ENCODE measurements at regions not wholly inside any gene's neighbourhood (a gene's known extent, or its start where the extent isn't known, plus 50 kb on each side); places are given as distances from the start of the nearest gene placed in this dataset.

GRCh38 chr2:104786204-104786603, 67.7 kb upstream of the POU3F3 start:
- Mint-ChIP-seq H3K27ac (no peak overlapping the region), H3K27me3 (peaks cover 1% of the 10 kb centered on the region), H3K4me1 (no peaks in the 10 kb centered on the region), H3K36me3 (no peaks in the 10 kb centered on the region), H3K9me3 (peaks cover 4% of the 10 kb centered on the region), H3K4me3 (no peak overlapping the region)

- Mint-ChIP-seq H3K27me3 (peaks cover 1% of the 10 kb centered on the region), H3K27ac (no peak overlapping the region), H3K4me3 (no peak overlapping the region), H3K9me3 (peaks cover 4% of the 10 kb centered on the region), H3K4me1 (no peaks in the 10 kb centered on the region), H3K36me3 (no peaks in the 10 kb centered on the region)
Observed at GRCh38 chr2:104786821-104787220, 67.1 kb upstream of the POU3F3 start.

GRCh38 chr2:104787298-104788065, 66.4 kb upstream of the POU3F3 start:
- Mint-ChIP-seq H3K36me3 (no peaks in the 10 kb centered on the region), H3K9me3 (peaks cover 4% of the 10 kb centered on the region), H3K4me3 (no peak overlapping the region), H3K4me1 (no peaks in the 10 kb centered on the region), H3K27ac (no peak overlapping the region), H3K27me3 (peaks cover 1% of the 10 kb centered on the region)

- Mint-ChIP-seq H3K9me3 (peaks cover 4% of the 10 kb centered on the region), H3K4me3 (no peak overlapping the region), H3K36me3 (no peaks in the 10 kb centered on the region), H3K27me3 (peaks cover 1% of the 10 kb centered on the region), H3K4me1 (no peaks in the 10 kb centered on the region), H3K27ac (no peak overlapping the region)
Observed at GRCh38 chr2:104788742-104789455, 65.0 kb upstream of the POU3F3 start.

- Mint-ChIP-seq H3K27me3 (peaks cover 1% of the 10 kb centered on the region), H3K27ac (no peak overlapping the region), H3K4me3 (no peak overlapping the region), H3K36me3 (no peaks in the 10 kb centered on the region), H3K9me3 (peaks cover 4% of the 10 kb centered on the region), H3K4me1 (no peaks in the 10 kb centered on the region)
Observed at GRCh38 chr2:104790100-104790811, 63.7 kb upstream of the POU3F3 start.

GRCh38 chr2:104790901-104791495, 62.9 kb upstream of the POU3F3 start:
- H3K9me3 Mint-ChIP-seq: peaks cover 4% of the 10 kb centered on the region
- no peaks in the 10 kb centered on the region for H3K36me3 Mint-ChIP-seq
- no peak overlapping the region for H3K4me3 Mint-ChIP-seq
- peaks cover 1% of the 10 kb centered on the region for H3K27me3 Mint-ChIP-seq
- no peaks in the 10 kb centered on the region for H3K4me1 Mint-ChIP-seq
- no peak overlapping the region for H3K27ac Mint-ChIP-seq

GRCh38 chr2:104793966-104794365, 59.9 kb upstream of the POU3F3 start:
- Mint-ChIP-seq H3K4me3 (no peak overlapping the region), H3K9me3 (peaks cover 4% of the 10 kb centered on the region)

GRCh38 chr2:104794441-104794840, 59.5 kb upstream of the POU3F3 start:
- H3K27ac Mint-ChIP-seq: no peak overlapping the region
- no peaks in the 10 kb centered on the region for H3K36me3 Mint-ChIP-seq
- peaks cover 3% of the 10 kb centered on the region for H3K9me3 Mint-ChIP-seq
- no peaks in the 10 kb centered on the region for H3K4me1 Mint-ChIP-seq
- H3K4me3 Mint-ChIP-seq: no peak overlapping the region
- H3K27me3 Mint-ChIP-seq: peaks cover 1% of the 10 kb centered on the region

More at GRCh38 chr2:104793966-104794365, 59.9 kb upstream of the POU3F3 start:
- H3K36me3 Mint-ChIP-seq: no peaks in the 10 kb centered on the region
- no peaks in the 10 kb centered on the region for H3K4me1 Mint-ChIP-seq
- no peak overlapping the region for H3K27ac Mint-ChIP-seq
- peaks cover 1% of the 10 kb centered on the region for H3K27me3 Mint-ChIP-seq

All from activated naive CD4-positive, alpha-beta T cell treated with anti-CD3 and anti-CD28 coated beads, Interleukin-2, amount 50 U/mL, for 24 hours (primary cell).